GM23248 (cell line): ENCODE measurements at regions not wholly inside any gene's neighbourhood (a gene's known extent, or its start where the extent isn't known, plus 50 kb on each side); places are given as distances from the start of the nearest gene placed in this dataset.

ENCODE experiments used
- EZH2 ChIP-seq: fragments of 200-600 bp; sonication (generic); IDR thresholded peaks from 2 replicates; pipeline ENCODE4 v1.6.1; 2018; ENCODE audit warnings: antibody characterized with exemption, mild to moderate bottlenecking; ENCODE audit not compliant: insufficient read depth, poor library complexity, severe bottlenecking
- EZH2phosphoT487 ChIP-seq: fragments of 200-600 bp; sonication (generic); IDR thresholded peaks from 2 replicates; pipeline ENCODE4 v1.6.1; 2018; ENCODE audit warnings: antibody characterized with exemption, moderate library complexity, mild to moderate bottlenecking, low read depth; ENCODE audit not compliant: insufficient read depth

DNA sequence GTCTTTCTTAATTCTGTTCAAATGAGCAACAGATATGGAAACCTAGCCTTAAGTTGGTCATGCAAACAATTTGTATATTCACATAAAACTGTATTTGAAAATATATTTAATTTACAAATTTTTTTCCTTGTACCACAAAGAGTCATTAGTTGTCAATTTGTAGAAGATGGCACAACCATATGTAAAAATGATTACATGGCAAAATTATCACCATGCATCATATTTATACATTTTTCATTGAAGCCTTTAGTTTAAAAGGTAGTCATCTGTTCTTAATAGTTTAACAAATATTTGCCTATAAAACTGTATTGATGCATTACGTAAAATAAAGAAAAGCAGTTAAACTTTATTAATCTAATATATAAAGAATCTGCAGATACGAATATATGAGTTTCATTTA is 1306.8 kb upstream of the ADGRB3 start:
- no peak for TF ChIP-seq EZH2
- TF ChIP-seq EZH2phosphoT487 = no peak
